ENCODE measurements at regions not wholly inside any gene's neighbourhood (a gene's known extent, or its start where the extent isn't known, plus 50 kb on each side); places are given as distances from the start of the nearest gene placed in this dataset.

GRCh38 chr10:43901302-43901701 is 252.6 kb upstream of the ZNF32 start:
- Histone ChIP-seq H3K9me3 (ENCODE audit: control insufficient read depth in 2 of 2, low read length in 2 of 2) (no peaks in the 10 kb centered on the region), H3K27ac (ENCODE audit: insufficient read depth, low read length, poor library complexity, severe bottlenecking) (no peak overlapping the region), H3K27me3 (ENCODE audit: control insufficient read depth, insufficient read depth, low read length) (no peaks in the 10 kb centered on the region), H3K4me3 (ENCODE audit: low read depth, low read length) (no peak overlapping the region), H3K36me3 (ENCODE audit: control insufficient read depth, insufficient read depth, low read length) (no peaks in the 10 kb centered on the region), H3K4me1 (ENCODE audit: control insufficient read depth, insufficient read depth, low read length, poor library complexity, severe bottlenecking) (no peaks in the 10 kb centered on the region)
- no peaks in the 10 kb centered on the region for H3K9me3 Mint-ChIP-seq
- ATAC-seq (ENCODE audit: low read depth in 2 of 2) = no peak
- no peaks in the 10 kb centered on the region for H3K4me1 Mint-ChIP-seq
- H3K36me3 Mint-ChIP-seq = no peaks in the 10 kb centered on the region
- H3K4me3 Mint-ChIP-seq = no peak overlapping the region
- no peaks in the 10 kb centered on the region for H3K27me3 Mint-ChIP-seq
- no peak for DNase-seq
- H3K27ac Mint-ChIP-seq = no peak overlapping the region

- H3K4me1 ChIP-seq (ENCODE audit: control insufficient read depth, insufficient read depth, low read length, poor library complexity, severe bottlenecking) = no peaks in the 10 kb centered on the region
- no peak overlapping the region for H3K4me3 Mint-ChIP-seq
- H3K9me3 Mint-ChIP-seq = no peaks in the 10 kb centered on the region
- no peaks in the 10 kb centered on the region for H3K9me3 ChIP-seq (ENCODE audit: control insufficient read depth in 2 of 2, low read length in 2 of 2)
- no peaks in the 10 kb centered on the region for H3K36me3 ChIP-seq (ENCODE audit: control insufficient read depth, insufficient read depth, low read length)
- ATAC-seq (ENCODE audit: low read depth in 2 of 2) = no peak
- DNase-seq = no peak
- H3K27me3 ChIP-seq (ENCODE audit: control insufficient read depth, insufficient read depth, low read length) = no peaks in the 10 kb centered on the region
- no peaks in the 10 kb centered on the region for H3K27me3 Mint-ChIP-seq
- H3K4me1 Mint-ChIP-seq = no peaks in the 10 kb centered on the region
- H3K4me3 ChIP-seq (ENCODE audit: low read depth, low read length) = no peak overlapping the region
- H3K27ac ChIP-seq (ENCODE audit: insufficient read depth, low read length, poor library complexity, severe bottlenecking) = no peak overlapping the region
- H3K27ac Mint-ChIP-seq = no peak overlapping the region
- H3K36me3 Mint-ChIP-seq = no peaks in the 10 kb centered on the region
These were observed 251.9 kb upstream of the ZNF32 start for GRCh38 chr10:43900571-43900970.

- H3K36me3 ChIP-seq (ENCODE audit: control insufficient read depth, insufficient read depth, low read length) = no peaks in the 10 kb centered on the region
- H3K4me1 ChIP-seq (ENCODE audit: control insufficient read depth, insufficient read depth, low read length, poor library complexity, severe bottlenecking) = no peaks in the 10 kb centered on the region
- no peak overlapping the region for H3K4me3 ChIP-seq (ENCODE audit: low read depth, low read length)
- H3K36me3 Mint-ChIP-seq = no peaks in the 10 kb centered on the region
- no peaks in the 10 kb centered on the region for H3K27me3 ChIP-seq (ENCODE audit: control insufficient read depth, insufficient read depth, low read length)
- no peaks in the 10 kb centered on the region for H3K27me3 Mint-ChIP-seq
- ATAC-seq (ENCODE audit: low read depth in 2 of 2) = no peak
- no peak overlapping the region for H3K27ac ChIP-seq (ENCODE audit: insufficient read depth, low read length, poor library complexity, severe bottlenecking)
- H3K9me3 Mint-ChIP-seq = peaks cover 0 to under 1% (median 0%) of the 10 kb centered on the region in 7 donors
- H3K4me3 Mint-ChIP-seq = no peak overlapping the region
- H3K9me3 ChIP-seq (ENCODE audit: control insufficient read depth in 2 of 2, low read length in 2 of 2) = no peaks in the 10 kb centered on the region
- H3K27ac Mint-ChIP-seq = no peak overlapping the region
- no peaks in the 10 kb centered on the region for H3K4me1 Mint-ChIP-seq
- no peak for DNase-seq
These were observed 250.7 kb upstream of the ZNF32 start for GRCh38 chr10:43899224-43899959.

GRCh38 chr10:43898592-43898991 is 249.9 kb upstream of the ZNF32 start:
- H3K27me3 ChIP-seq (ENCODE audit: control insufficient read depth, insufficient read depth, low read length) = no peaks in the 10 kb centered on the region
- DNase-seq (no peak), ATAC-seq (ENCODE audit: low read depth in 2 of 2) (no peak)
- no peak overlapping the region for H3K27ac ChIP-seq (ENCODE audit: insufficient read depth, low read length, poor library complexity, severe bottlenecking)
- no peaks in the 10 kb centered on the region for H3K4me1 ChIP-seq (ENCODE audit: control insufficient read depth, insufficient read depth, low read length, poor library complexity, severe bottlenecking)
- peaks cover 0 to 1% (median 0%) of the 10 kb centered on the region in 7 donors for H3K9me3 Mint-ChIP-seq
- no peaks in the 10 kb centered on the region for H3K9me3 ChIP-seq (ENCODE audit: control insufficient read depth in 2 of 2, low read length in 2 of 2)
- H3K27ac Mint-ChIP-seq = no peak overlapping the region
- no peaks in the 10 kb centered on the region for H3K4me1 Mint-ChIP-seq
- no peaks in the 10 kb centered on the region for H3K36me3 ChIP-seq (ENCODE audit: control insufficient read depth, insufficient read depth, low read length)
- no peaks in the 10 kb centered on the region for H3K36me3 Mint-ChIP-seq
- no peak overlapping the region for H3K4me3 Mint-ChIP-seq
- no peak overlapping the region for H3K4me3 ChIP-seq (ENCODE audit: low read depth, low read length)
- no peaks in the 10 kb centered on the region for H3K27me3 Mint-ChIP-seq

- no peak overlapping the region for H3K4me3 ChIP-seq (ENCODE audit: low read depth, low read length)
- H3K4me3 Mint-ChIP-seq = no peak overlapping the region
- no peaks in the 10 kb centered on the region for H3K4me1 ChIP-seq (ENCODE audit: control insufficient read depth, insufficient read depth, low read length, poor library complexity, severe bottlenecking)
- no peaks in the 10 kb centered on the region for H3K9me3 ChIP-seq (ENCODE audit: control insufficient read depth in 2 of 2, low read length in 2 of 2)
- DNase-seq (no peak), ATAC-seq (ENCODE audit: low read depth in 2 of 2) (no peak)
- no peaks in the 10 kb centered on the region for H3K27me3 ChIP-seq (ENCODE audit: control insufficient read depth, insufficient read depth, low read length)
- no peaks in the 10 kb centered on the region for H3K36me3 ChIP-seq (ENCODE audit: control insufficient read depth, insufficient read depth, low read length)
- no peak overlapping the region for H3K27ac Mint-ChIP-seq
- H3K36me3 Mint-ChIP-seq = no peaks in the 10 kb centered on the region
- no peaks in the 10 kb centered on the region for H3K4me1 Mint-ChIP-seq
- no peak overlapping the region for H3K27ac ChIP-seq (ENCODE audit: insufficient read depth, low read length, poor library complexity, severe bottlenecking)
- no peaks in the 10 kb centered on the region for H3K27me3 Mint-ChIP-seq
- peaks cover 0 to 1% (median 0%) of the 10 kb centered on the region in 7 donors for H3K9me3 Mint-ChIP-seq
These were observed 249.2 kb upstream of the ZNF32 start for GRCh38 chr10:43897765-43898419.

GRCh38 chr10:43892062-43892770 is 243.5 kb upstream of the ZNF32 start:
- Histone ChIP-seq H3K27ac (ENCODE audit: insufficient read depth, low read length, poor library complexity, severe bottlenecking) (no peak overlapping the region), H3K4me1 (ENCODE audit: control insufficient read depth, insufficient read depth, low read length, poor library complexity, severe bottlenecking) (no peaks in the 10 kb centered on the region), H3K27me3 (ENCODE audit: control insufficient read depth, insufficient read depth, low read length) (peaks cover 6% of the 10 kb centered on the region), H3K36me3 (ENCODE audit: control insufficient read depth, insufficient read depth, low read length) (no peaks in the 10 kb centered on the region), H3K4me3 (ENCODE audit: low read depth, low read length) (no peak overlapping the region), H3K9me3 (ENCODE audit: control insufficient read depth in 2 of 2, low read length in 2 of 2) (no peaks in the 10 kb centered on the region)
- peaks cover 0 to 3% (median 0%) of the 10 kb centered on the region in 7 donors for H3K9me3 Mint-ChIP-seq
- no peaks in the 10 kb centered on the region for H3K36me3 Mint-ChIP-seq
- H3K4me3 Mint-ChIP-seq = no peak overlapping the region
- H3K27ac Mint-ChIP-seq = no peak overlapping the region
- ATAC-seq (ENCODE audit: low read depth in 2 of 2) (no peak), DNase-seq (no peak)
- no peaks in the 10 kb centered on the region for H3K4me1 Mint-ChIP-seq
- peaks cover 5% of the 10 kb centered on the region for H3K27me3 Mint-ChIP-seq

GRCh38 chr10:43891241-43891640 is 242.6 kb upstream of the ZNF32 start:
- ATAC-seq (ENCODE audit: low read depth in 2 of 2) (no peak), DNase-seq (no peak)
- peaks cover 6% of the 10 kb centered on the region for H3K27me3 ChIP-seq (ENCODE audit: control insufficient read depth, insufficient read depth, low read length)
- no peaks in the 10 kb centered on the region for H3K9me3 ChIP-seq (ENCODE audit: control insufficient read depth in 2 of 2, low read length in 2 of 2)
- H3K4me3 ChIP-seq (ENCODE audit: low read depth, low read length) = no peak overlapping the region
- H3K9me3 Mint-ChIP-seq = peaks cover 0 to 3% (median 0%) of the 10 kb centered on the region in 7 donors
- H3K27ac Mint-ChIP-seq = no peak overlapping the region
- no peaks in the 10 kb centered on the region for H3K4me1 Mint-ChIP-seq
- no peaks in the 10 kb centered on the region for H3K36me3 ChIP-seq (ENCODE audit: control insufficient read depth, insufficient read depth, low read length)
- H3K36me3 Mint-ChIP-seq = no peaks in the 10 kb centered on the region
- H3K27me3 Mint-ChIP-seq = peaks cover 5% of the 10 kb centered on the region
- H3K4me1 ChIP-seq (ENCODE audit: control insufficient read depth, insufficient read depth, low read length, poor library complexity, severe bottlenecking) = no peaks in the 10 kb centered on the region
- no peak overlapping the region for H3K4me3 Mint-ChIP-seq
- H3K27ac ChIP-seq (ENCODE audit: insufficient read depth, low read length, poor library complexity, severe bottlenecking) = no peak overlapping the region
